Fibroblast of pulmonary artery (primary cell): ENCODE measurements at regions not wholly inside any gene's neighbourhood (a gene's known extent, or its start where the extent isn't known, plus 50 kb on each side); places are given as distances from the start of the nearest gene placed in this dataset.
"Not testable (repeated sequence)": the region's sequence is repeated elsewhere in the genome, so short reads cannot be mapped to it uniquely, and the experiment has no call there.

Experiments
- DNase-seq: peaks from one replicate; pipeline ENCODE4 v3.0.0-alpha.2; 2010; ENCODE audit warnings: low read depth
- H3K4me3 ChIP-seq: replicated peaks from 2 replicates; pipeline ENCODE4 v1.5.1; 2011; ENCODE audit warnings: low read depth, mild to moderate bottlenecking, control low read depth, low read length, moderate library complexity
- TF ChIP-seq, protein P1 (sequence below): IDR thresholded peaks from 2 replicates; pipeline ENCODE4 v1.5.1; 2011; ENCODE audit warnings: mild to moderate bottlenecking, control low read depth, low read length, inconsistent platforms; ENCODE audit errors: missing control alignments

- no peak overlapping the region for H3K4me3 ChIP-seq
- DNase-seq: no peak
- TF ChIP-seq, protein P1, sequence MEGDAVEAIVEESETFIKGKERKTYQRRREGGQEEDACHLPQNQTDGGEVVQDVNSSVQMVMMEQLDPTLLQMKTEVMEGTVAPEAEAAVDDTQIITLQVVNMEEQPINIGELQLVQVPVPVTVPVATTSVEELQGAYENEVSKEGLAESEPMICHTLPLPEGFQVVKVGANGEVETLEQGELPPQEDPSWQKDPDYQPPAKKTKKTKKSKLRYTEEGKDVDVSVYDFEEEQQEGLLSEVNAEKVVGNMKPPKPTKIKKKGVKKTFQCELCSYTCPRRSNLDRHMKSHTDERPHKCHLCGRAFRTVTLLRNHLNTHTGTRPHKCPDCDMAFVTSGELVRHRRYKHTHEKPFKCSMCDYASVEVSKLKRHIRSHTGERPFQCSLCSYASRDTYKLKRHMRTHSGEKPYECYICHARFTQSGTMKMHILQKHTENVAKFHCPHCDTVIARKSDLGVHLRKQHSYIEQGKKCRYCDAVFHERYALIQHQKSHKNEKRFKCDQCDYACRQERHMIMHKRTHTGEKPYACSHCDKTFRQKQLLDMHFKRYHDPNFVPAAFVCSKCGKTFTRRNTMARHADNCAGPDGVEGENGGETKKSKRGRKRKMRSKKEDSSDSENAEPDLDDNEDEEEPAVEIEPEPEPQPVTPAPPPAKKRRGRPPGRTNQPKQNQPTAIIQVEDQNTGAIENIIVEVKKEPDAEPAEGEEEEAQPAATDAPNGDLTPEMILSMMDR: no peak
These were observed 87.4 kb upstream of the SERPINE2 start for GRCh38 chr2:224126440-224126839.

DNA sequence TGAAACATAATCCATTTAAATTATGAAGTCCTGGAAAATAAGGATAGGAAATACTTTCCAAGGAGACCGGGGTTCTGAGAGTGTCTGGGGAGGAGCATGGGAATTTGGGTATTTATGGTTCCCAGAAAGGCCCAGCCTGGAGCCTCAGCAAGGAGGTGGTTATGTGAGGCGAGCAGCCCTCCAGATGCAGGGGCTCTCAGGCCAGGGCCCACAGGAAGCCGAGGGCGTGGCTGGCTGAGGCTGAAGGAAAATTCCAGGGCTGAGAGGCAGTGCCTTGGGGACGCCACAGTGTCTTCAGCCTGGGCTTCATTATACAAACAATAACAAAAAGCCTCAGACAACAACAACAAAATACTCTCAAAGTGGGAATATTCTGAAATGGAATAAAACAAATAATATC is 86.9 kb upstream of the SERPINE2 start:
- H3K4me3 ChIP-seq: no peak overlapping the region
- DNase-seq: no peak
- TF ChIP-seq, protein P1: no peak

GRCh38 chr2:224122542-224122941 is 83.5 kb upstream of the SERPINE2 start:
- TF ChIP-seq, protein P1: no peak
- no peak for DNase-seq
- no peak overlapping the region for H3K4me3 ChIP-seq

GRCh38 chr2:224121406-224122067 is 82.5 kb upstream of the SERPINE2 start:
- no peak overlapping the region for H3K4me3 ChIP-seq
- TF ChIP-seq, protein P1: no peak
- no peak for DNase-seq

GRCh38 chr2:224120986-224121385 is 81.9 kb upstream of the SERPINE2 start:
- TF ChIP-seq, protein P1: no peak
- DNase-seq: no peak
- no peak overlapping the region for H3K4me3 ChIP-seq

GRCh38 chr2:224119846-224120245 is 80.8 kb upstream of the SERPINE2 start:
- DNase-seq: not testable (repeated sequence)

DNA sequence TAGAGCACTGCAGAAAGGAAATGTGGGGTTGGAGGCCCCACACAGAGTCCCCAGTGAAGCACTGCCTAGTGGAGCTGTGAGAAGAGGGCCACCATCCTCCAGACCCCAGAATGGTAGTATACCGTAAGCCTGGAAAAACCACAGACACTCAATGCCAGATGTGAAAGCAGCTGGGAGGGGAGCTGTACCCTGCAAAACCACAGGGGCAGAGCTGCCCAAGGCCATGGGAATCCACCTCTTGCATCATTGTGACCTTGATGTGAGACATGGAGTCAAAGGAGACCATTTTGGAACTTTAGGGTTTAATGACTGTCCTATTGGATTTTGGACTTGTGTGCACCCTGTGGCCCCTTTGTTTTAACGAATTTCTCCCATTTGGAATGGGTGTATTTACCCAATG is 75.3 kb upstream of the SERPINE2 start:
- DNase-seq: no peak
- H3K4me3 ChIP-seq: no peak overlapping the region
- TF ChIP-seq, protein P1: no peak

More at GRCh38 chr2:224119846-224120245, 80.8 kb upstream of the SERPINE2 start:
- H3K4me3 ChIP-seq: not testable (repeated sequence)

- DNase-seq, H3K4me3 ChIP-seq: not testable (repeated sequence)
These were observed 74.8 kb upstream of the SERPINE2 start for GRCh38 chr2:224113930-224114329.
